Stimulated activated CD4-positive, alpha-beta T cell treated with anti-CD3 and anti-CD28 coated beads, Interleukin-12 subunit alpha, Interleukin-12 subunit beta, amount 100 ng/mL, for 24 hours (primary cell): ENCODE measurements at regions not wholly inside any gene's neighbourhood (a gene's known extent, or its start where the extent isn't known, plus 50 kb on each side); places are given as distances from the start of the nearest gene placed in this dataset.
"Not testable (repeated sequence)": the region's sequence is repeated elsewhere in the genome, so short reads cannot be mapped to it uniquely, and the experiment has no call there.

ENCODE experiments used
- DNase-seq, 2 experiments: peaks; one replicate each; pipeline ENCODE4 v3.0.0-alpha.2; 2020; ENCODE audit warnings: low read depth in 2 of 2

DNA sequence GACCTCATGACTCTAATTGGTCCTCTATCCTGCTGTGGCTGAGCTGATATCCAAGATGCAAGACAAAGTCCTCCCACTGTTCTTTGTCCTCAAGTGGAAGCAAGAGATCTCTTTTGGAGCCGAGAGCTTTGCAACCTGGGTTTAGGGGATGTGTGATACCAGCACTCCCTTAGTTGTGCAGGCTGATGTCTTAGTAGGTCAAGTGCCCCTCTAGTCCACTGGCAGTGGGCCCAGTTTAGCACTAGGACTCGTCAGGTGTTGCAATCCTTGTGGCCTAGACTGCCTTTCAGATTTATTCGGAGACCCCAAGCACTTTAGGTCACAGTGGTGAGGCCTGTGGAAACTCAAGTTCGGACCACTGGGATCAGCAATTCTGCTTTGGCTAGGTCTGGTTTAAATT, 64.0 kb downstream of the GPRASP3 start:
- DNase-seq: no peak

DNA sequence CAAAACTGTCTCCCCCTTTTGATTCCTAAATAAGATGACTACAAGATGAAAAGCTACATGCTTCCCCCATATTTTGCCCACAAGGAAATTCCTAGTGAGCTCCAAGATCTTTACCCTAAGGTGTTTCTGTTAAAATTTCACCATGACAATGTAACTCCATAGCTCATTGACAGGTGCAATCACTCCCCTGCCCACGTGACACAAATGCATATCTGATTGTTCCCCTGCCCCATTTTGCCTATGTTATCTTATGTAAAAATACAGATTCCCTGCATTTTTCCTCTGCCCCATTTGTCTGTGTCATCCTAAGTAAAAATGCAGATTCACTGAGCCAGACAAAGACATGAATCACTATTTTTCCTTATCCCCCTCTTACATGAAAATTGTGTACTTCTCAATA, 66.7 kb downstream of the GPRASP3 start:
- DNase-seq: no peak

DNA sequence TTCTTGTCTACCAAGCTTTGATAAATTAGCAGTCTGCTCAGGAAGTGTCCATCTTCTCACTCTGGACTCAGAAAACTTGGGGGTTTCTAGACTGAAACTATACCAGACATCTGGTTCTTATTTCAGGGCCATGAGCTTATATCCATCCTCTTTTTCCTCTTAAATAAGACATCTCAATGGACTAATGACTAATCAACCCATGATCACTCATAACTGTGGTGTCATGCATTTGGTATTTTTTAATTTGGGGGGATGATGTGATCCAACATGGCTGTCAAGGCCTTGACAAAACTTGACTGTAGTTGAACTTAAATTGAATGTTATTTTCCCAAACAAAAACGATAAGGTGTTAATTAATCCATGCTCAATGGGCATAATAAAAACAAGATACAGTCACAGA, 87.8 kb downstream of the GPRASP3 start:
- no peak for DNase-seq

DNA sequence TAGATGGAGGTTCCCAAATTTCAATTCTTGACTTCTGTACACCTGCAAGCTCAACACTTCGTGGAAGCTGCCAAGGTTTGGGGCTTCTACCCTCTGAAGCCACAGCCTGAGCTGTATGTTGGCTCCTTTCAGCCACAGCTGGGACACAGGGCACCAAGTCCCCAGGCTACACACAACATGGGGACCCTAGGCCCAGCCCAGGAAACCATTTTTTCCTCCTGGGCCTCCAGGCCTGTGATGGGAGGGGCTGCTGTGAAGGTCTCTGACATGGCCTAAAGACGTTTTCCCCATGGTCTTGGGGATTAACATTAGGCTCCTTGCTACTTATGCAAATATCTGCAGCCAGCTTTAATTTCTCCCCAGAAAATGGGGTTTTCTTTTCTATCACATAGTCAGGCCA, 97.7 kb downstream of the GPRASP3 start:
- DNase-seq: not testable (repeated sequence)

DNA sequence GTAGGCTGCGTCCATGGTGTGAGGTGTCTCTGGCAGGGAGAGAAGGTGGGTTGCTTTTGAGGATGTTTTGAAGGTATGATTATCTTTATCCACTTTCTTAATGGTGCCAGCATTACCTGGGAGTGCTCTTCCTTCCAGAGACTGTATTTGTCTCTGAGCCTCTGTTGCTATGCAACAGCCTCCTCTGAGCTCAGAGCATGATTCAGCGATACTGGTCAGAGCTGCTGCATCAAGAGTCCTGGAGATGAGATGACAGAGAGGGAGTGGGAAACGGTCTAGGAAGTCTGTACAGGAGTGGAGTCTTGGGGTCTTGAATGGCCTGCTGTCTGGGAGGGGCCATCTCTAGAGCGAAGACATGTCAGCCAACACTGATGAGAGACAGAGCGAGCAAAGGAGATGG, 104.4 kb upstream of the RAB40AL start:
- no peak for DNase-seq

DNA sequence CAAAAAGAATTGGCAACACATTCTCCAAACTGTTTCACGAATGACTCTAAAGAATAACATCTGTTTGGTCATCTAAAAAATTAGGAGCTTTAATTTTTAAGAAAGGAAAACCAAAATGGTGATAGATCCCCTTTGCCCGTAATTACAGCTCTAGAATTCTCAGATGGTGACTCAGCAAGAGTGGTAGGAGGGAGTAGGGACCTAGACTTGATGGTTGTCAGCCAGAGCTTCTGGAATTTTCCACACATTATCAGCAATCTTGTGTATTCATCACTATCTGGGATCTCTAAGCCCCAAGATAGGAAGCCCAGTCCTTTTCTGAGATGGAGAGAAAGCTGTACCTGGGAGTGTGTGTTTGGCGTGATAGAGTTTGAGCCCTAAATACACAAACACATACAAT, 103.9 kb upstream of the RAB40AL start:
- DNase-seq: no peak

DNA sequence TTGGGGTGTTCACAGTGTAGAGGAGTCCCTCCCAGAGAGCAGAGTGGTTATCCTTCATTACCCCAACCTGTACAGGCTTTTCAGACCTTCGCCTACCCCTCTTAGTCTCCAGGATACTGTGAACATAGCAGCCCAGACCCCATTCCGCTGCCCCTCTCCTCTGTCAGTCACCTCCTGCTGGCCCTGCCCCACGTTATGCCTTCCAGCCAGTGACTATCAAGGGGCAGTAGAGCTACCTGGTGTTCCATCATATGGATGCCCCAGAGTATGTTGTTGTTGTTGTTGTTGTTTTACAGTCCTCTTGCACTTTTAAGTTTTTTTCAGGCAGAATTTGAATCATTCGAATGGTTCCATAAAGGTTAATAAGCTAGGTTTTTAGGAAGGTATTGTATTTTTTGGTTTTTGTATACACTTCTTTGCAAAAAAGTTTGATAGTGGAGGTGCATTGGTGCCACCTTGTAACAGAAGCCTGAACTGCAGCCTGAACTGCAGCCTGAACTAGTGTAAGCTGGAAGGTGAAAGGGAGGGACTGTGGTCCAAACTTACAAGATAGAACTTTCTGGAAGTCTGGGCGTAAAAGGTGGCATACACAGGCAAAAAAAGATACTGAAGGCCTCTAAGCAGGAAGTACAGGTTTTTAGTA, 101.4 kb upstream of the RAB40AL start:
- no peak for DNase-seq

DNA sequence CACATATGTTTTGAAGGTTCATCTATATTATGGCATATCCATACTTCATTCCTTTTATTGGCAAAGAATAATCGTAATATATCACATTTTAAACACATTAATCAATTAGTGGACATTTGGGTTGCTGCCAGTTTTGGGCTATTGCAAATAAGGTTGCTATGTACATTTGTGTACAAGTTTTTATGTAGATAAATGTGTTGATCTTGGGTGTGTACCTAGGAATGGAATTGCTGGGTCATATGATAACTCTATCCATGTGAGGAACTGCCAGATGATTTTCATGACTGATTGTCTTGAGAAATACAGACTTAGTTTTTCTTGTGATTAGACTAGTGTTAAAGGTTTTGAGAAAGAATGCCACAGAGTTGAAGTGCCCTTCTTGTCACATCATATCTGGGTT, 99.2 kb upstream of the RAB40AL start:
- no peak for DNase-seq

DNA sequence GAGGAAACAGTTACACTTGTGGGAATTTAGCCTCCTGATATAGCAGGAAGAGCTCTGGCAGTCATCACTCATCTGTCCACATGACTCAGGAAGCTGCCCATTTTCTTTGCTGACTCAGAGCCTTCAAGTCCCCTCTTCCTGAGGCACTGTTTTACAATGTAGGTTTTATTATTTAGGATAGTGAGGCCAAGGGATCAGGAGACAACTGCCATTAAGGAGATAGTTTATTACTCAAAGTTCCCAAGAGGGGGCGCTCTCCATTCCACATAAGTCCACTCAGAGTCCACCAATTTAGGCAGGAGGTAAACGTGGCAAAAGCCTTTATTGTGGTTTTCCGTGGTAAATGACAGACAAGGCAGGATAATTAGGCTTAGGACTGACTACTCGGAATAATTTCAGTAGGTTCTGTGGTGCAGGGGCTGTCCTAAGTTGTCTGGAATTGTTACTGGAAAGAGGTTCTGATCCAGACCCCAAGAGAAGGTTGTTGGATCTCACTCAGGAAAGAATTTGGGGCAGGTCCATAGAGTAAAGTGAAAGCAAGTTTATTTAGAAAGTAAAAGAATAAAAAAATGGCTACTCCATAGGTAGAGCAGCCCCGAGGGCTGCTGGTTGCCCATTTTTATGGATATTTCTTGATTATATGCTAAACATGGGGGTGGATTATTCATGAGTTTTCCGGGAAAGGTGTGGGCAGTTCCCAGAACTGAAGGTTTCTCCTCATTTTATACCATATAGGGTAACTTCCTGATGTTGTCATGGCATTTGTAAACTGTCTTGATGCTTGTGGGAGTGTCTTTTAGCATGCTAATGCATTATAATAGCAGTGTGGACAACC, 96.0 kb upstream of the RAB40AL start:
- DNase-seq: no peak

DNA sequence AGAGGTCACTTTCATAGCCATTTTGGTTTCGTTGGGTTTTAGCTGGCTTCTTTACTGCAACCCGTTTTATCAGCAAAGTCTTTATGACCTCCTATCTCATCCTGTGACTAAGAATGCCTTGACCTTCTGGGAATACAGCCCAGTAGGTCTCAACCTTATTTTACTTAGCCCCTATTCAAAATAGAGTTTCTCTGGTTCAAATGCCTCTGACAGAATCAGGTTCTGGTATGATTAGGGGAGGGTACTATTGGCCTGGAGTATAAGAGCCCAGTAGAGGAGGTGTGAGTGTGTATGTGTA, 95.4 kb upstream of the RAB40AL start:
- no peak for DNase-seq

DNA sequence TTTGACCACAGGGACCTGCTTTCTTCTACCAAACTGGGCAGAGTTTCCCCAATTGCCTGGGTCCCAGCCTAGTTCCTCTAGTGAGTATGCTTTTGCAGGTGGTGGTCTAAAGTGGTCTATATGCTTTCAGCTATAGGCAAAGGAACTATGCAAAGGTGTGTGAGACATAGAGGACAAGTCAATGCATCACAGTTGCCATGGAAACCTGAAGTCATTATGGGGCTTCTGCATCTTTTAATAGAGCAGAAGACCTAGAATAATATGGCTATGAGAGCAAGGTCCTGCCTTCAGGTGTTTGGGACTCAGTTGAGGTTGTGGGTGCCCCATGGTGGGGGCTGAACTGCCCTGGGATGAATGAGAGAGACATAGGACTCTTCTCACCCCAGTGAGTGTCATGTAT, 92.1 kb upstream of the RAB40AL start:
- no peak for DNase-seq

DNA sequence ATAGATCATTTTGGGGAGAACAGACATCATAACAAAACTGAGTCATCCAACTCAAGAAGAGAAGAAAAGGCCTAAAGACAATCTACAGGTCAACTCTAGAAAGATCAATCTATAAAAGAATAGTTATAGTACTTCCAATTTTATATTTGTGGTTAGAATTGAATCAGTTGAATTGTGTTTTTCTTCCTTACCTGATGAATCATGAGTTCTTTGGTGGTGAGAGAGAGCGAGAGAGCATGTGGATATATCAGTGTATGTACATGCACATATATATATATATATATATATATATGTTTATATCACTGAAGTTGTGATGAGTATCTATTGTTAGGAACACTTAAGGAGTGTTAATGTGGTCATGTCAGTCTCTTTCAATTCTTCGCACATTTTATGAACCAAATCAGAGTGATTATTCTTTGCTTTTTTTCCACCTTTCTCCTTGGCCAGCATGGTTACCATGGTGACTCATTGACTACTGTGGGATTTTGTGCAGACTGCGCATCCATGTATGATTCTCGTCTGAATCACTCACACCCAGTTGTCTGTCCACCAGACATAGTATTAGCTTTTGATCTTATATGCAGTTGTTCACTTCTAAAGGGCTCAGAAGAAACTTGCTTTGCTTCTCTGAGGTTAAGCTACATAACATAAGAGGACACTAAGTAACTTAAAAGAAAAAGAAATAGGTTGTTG, 90.4 kb upstream of the RAB40AL start:
- no peak for DNase-seq

DNA sequence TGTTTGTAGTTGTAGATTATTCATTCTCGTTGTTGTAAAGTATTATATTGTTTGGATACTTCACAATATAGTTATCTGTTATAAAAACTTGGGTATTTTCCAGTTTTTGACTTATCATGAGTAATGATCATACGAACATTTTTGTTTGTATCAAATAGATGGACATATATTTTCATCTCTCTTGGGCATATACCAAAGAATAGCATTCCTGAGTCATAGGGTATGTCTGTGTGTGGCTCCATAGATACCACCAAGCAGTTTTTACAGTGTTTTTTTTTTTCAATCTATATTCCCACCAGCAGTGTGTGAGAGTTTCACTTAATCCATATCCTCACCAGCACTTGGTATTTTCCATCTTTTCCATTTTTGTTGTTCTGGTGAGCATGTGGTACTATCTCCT, 89.7 kb upstream of the RAB40AL start:
- no peak for DNase-seq

DNA sequence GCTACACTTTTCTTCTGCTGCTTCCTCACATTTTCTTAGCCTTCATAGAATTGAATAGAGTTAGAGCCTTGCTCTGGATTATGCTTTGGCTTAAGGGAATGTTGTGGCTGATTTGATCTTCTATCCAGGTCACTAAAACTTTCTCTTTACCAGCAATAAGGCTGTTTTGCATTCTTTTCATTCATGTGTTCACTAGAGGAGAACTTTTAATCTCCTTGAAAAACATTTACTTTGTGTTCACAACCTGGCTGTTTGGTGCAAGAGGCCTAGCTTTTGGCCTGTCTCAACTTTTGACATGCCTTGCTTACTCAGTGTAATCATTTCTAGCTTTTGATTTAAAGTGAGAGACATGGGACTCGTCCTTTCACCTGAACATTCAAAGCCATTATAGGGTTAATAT, 87.7 kb upstream of the RAB40AL start:
- no peak for DNase-seq

DNA sequence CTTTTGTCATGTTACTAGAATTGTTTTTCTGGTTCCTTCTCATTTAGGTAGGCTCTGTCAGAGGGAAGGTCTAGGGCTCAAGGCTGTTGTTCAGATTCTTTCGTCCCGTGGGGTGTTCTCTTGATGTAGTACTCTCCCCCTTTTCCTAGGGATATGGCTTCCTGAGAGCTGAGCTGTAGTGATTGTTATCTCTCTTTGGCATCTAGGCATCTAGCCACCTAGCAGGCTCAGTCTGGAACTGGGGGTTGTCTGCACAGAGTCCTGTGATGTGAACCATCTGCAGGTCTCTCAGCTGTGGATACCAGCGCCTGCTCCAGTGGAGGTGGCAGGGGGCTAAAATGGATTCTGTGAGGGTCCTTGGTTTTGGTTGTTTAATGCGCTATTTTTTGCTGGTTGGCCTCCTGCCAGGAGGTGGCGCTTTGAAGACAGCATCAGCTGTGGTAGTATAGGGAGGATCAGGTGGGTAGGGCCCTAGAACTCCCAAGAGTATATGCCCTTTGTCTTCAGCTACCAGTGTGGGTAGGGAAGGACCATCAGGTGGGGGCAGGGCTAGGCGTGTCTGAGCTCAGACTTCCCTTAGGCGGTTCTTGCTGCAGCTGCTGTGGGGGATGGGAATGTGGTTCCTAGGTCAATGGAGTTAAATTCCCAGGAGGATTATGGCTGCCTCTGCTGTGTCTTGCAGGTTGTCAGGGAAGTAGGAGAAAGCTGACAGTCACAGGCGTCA, 78.1 kb upstream of the RAB40AL start:
- DNase-seq: not testable (repeated sequence)

DNA sequence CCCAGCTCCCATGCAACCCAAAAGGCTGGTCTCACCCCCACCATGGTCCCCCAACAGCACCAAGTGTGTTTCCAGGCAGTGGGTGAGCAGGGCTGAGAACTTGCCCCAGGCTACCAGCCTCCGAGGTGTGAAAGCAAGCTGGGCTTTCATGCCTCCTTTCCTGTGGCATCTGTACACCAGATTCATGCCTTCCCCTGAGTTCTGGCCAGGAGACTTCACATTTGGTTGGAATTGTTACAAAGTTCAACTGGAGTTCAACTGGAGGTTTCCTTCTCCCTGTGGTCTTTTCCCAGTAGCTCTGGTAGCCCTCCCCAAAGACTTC, 77.6 kb upstream of the RAB40AL start:
- no peak for DNase-seq

DNA sequence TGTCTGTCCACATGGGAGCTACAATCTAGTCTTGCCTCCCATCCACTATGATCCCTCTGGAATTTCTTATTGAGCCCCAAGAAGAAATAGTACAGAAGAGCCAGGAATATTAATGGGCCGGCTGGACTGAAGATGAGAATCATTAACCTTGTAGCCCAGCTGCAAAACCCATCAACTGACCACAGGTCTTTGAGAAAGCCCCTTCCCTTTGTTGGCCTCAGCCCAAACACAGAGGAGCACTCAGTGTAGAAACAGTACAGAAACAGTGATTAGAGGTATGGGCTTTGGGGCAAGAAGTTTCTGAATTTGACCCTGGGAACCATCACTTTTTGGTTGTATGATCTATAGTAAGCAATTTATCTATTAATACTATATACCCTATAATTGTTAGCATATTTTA, 76.8 kb upstream of the RAB40AL start:
- no peak for DNase-seq

DNA sequence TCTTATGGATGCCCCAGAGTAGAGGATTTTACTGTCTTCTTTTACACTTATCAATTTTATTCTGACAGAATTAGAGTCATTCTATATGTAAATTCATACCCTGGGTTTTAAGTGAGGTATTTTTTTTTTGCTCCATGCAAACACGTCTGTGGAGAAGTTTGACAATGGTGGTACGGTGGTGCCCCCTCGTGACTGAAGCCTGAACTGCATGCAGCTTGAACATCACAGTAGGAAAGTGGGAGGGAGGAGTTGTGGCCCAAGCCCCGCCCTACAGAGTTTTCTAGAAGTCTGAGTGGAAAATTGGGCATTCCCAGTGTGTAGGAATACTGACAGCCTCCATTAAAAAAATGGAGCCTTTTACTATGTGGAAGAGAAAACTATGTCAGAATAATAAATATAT, 73.3 kb upstream of the RAB40AL start:
- peak; percentile 46 to 76 for DNase-seq

DNA sequence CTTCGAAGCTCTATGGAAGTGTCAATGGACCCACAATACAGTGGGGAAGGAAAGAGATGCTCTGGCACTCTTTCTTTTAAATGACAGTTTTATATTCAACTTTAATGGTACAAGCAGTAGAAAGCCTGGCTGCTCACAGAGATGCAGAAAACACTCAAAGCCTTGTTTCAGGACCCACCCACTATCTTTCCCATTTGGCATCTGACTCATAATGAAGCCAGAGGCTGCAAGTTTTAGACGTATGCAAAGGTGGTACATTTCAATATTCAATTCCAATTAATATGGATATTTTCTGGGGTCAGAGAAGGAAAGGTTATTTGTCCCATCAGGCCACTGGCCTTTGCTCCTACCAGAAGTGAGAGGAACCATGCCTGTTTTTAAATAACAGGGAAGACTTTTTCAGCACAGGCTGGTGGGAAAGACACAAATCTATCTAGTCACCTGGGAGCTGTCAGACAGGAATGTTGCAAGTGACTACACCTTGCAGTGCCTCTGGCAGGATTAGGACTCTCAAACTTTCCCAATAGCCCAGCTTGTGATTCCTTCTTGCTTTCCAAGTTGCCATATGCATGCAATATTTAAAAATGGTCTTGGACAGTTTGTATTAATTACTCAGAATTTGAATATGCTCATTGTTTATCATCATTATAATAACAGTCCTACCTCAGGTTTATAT, 70.0 kb upstream of the RAB40AL start:
- DNase-seq: no peak

DNA sequence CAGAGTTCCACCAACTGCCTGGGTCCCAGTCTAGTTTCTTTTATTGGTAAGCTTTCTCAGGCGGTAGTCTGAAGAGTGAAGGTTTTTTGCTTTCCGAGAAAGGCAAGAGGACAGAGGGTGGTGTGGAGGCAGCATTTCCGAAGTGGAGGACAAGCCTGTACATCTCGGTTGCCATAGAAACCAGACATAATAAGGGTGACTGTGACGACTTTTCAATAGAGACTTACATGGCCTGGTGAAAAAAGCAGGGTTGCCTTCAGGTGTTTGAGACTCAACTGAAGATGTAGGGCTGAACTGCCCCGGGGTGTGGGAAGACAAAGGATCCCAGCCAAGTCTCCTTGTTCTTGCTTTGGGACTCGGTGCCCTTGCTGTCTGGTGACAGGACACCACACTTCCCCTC, 53.6 kb upstream of the RAB40AL start:
- DNase-seq: no peak
